ENCODE measurements at regions not wholly inside any gene's neighbourhood (a gene's known extent, or its start where the extent isn't known, plus 50 kb on each side); places are given as distances from the start of the nearest gene placed in this dataset.

DNA sequence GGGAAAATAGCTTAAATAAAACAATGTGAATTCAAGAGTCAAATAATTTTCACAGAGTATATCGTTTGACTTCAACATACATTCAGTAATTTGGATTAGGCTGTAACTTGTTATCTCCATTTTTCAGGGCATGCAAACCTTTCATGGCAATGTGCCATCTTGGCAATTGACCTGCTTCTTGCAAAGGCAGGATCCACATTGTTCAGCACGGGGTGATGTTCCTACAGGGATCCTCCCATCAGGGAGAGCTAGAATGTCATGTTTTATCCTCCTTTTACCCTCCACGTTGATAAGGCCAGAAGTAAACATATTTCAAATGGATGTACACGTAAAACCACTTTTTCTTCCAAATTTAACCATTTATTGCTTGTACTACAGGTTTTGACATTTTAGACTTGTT lies 314.4 kb downstream of the GALC start:
- TF ChIP-seq, protein P1, sequence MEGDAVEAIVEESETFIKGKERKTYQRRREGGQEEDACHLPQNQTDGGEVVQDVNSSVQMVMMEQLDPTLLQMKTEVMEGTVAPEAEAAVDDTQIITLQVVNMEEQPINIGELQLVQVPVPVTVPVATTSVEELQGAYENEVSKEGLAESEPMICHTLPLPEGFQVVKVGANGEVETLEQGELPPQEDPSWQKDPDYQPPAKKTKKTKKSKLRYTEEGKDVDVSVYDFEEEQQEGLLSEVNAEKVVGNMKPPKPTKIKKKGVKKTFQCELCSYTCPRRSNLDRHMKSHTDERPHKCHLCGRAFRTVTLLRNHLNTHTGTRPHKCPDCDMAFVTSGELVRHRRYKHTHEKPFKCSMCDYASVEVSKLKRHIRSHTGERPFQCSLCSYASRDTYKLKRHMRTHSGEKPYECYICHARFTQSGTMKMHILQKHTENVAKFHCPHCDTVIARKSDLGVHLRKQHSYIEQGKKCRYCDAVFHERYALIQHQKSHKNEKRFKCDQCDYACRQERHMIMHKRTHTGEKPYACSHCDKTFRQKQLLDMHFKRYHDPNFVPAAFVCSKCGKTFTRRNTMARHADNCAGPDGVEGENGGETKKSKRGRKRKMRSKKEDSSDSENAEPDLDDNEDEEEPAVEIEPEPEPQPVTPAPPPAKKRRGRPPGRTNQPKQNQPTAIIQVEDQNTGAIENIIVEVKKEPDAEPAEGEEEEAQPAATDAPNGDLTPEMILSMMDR (IDR thresholded peaks at IDR 0.05) = no peak
- TF ChIP-seq POLR2A (IDR thresholded peaks at IDR 0.05; ENCODE audit: low read depth) = no peak
